Chondrocyte (in vitro differentiated cells): ENCODE measurements at regions not wholly inside any gene's neighbourhood (a gene's known extent, or its start where the extent isn't known, plus 50 kb on each side); places are given as distances from the start of the nearest gene placed in this dataset.

Experiments used
- DNase-seq: peaks from one replicate; pipeline ENCODE4 v3.0.0; 2021; ENCODE audit warnings: mixed read lengths, low spot score
- H3K27ac Mint-ChIP-seq: one replicate; pipeline ENCODE4 v1.8.0; 2021; ENCODE audit warnings: mild to moderate bottlenecking, moderate library complexity, mixed read lengths; ENCODE audit not compliant: unreplicated experiment
- H3K27me3 Mint-ChIP-seq: 2 replicates; pipeline ENCODE4 v1.8.0; 2021; ENCODE audit warnings: low read depth, mixed read lengths
- H3K36me3 Mint-ChIP-seq: 2 replicates; pipeline ENCODE4 v1.8.0; 2021; ENCODE audit warnings: low read depth, mixed read lengths
- H3K4me1 Mint-ChIP-seq: 2 replicates; pipeline ENCODE4 v1.8.0; 2021; ENCODE audit warnings: low read depth, mild to moderate bottlenecking, mixed read lengths
- H3K4me3 Mint-ChIP-seq: one replicate; pipeline ENCODE4 v1.8.0; 2021; ENCODE audit warnings: mild to moderate bottlenecking, moderate library complexity, mixed read lengths; ENCODE audit not compliant: unreplicated experiment
- H3K9me3 Mint-ChIP-seq: 2 replicates; pipeline ENCODE4 v1.8.0; 2021; ENCODE audit warnings: low read depth, mixed read lengths
- CTCF ChIP-seq: fragments of 200-600 bp; sonication (generic); IDR thresholded peaks from 2 replicates; pipeline ENCODE4 v1.5.0; 2021; ENCODE audit warnings: antibody characterized with exemption, mild to moderate bottlenecking, moderate library complexity

- DNase-seq: no peak
- Mint-ChIP-seq H3K4me1 (no peaks in the 10 kb centered on the region), H3K9me3 (no peaks in the 10 kb centered on the region), H3K27ac (no peak overlapping the region), H3K4me3 (no peak overlapping the region), H3K36me3 (no peaks in the 10 kb centered on the region), H3K27me3 (peaks cover 9% of the 10 kb centered on the region)
- no peak for TF ChIP-seq CTCF
These were observed 247.3 kb downstream of the GATA3 start for GRCh38 chr10:8301831-8302230.

GRCh38 chr10:8302565-8302964 is 248.1 kb downstream of the GATA3 start:
- Mint-ChIP-seq H3K36me3 (no peaks in the 10 kb centered on the region), H3K9me3 (no peaks in the 10 kb centered on the region), H3K27ac (no peak overlapping the region), H3K4me3 (no peak overlapping the region), H3K4me1 (no peaks in the 10 kb centered on the region), H3K27me3 (peaks cover 6% of the 10 kb centered on the region)
- no peak for TF ChIP-seq CTCF
- no peak for DNase-seq

- H3K27ac Mint-ChIP-seq: no peak overlapping the region
- H3K4me1 Mint-ChIP-seq: no peaks in the 10 kb centered on the region
- H3K27me3 Mint-ChIP-seq: no peaks in the 10 kb centered on the region
- no peaks in the 10 kb centered on the region for H3K9me3 Mint-ChIP-seq
- H3K4me3 Mint-ChIP-seq: no peak overlapping the region
- TF ChIP-seq CTCF: no peak
- no peaks in the 10 kb centered on the region for H3K36me3 Mint-ChIP-seq
- DNase-seq: no peak
These were observed 250.4 kb downstream of the GATA3 start for GRCh38 chr10:8304861-8305260.

GRCh38 chr10:8305876-8306652 is 251.6 kb downstream of the GATA3 start:
- H3K27me3 Mint-ChIP-seq: no peaks in the 10 kb centered on the region
- no peak overlapping the region for H3K27ac Mint-ChIP-seq
- no peak overlapping the region for H3K4me3 Mint-ChIP-seq
- no peaks in the 10 kb centered on the region for H3K9me3 Mint-ChIP-seq
- DNase-seq: no peak
- H3K36me3 Mint-ChIP-seq: no peaks in the 10 kb centered on the region
- no peak for TF ChIP-seq CTCF
- no peaks in the 10 kb centered on the region for H3K4me1 Mint-ChIP-seq

GRCh38 chr10:8306685-8307364 is 252.3 kb downstream of the GATA3 start:
- Mint-ChIP-seq H3K4me3 (no peak overlapping the region), H3K27ac (no peak overlapping the region), H3K9me3 (no peaks in the 10 kb centered on the region), H3K27me3 (no peaks in the 10 kb centered on the region), H3K36me3 (no peaks in the 10 kb centered on the region), H3K4me1 (no peaks in the 10 kb centered on the region)
- TF ChIP-seq CTCF: no peak
- DNase-seq: no peak
